Activated naive CD4-positive, alpha-beta T cell treated with anti-CD3 and anti-CD28 coated beads, Interleukin-2, amount 50 U/mL, for 72 hours (primary cell): ENCODE measurements at regions not wholly inside any gene's neighbourhood (a gene's known extent, or its start where the extent isn't known, plus 50 kb on each side); places are given as distances from the start of the nearest gene placed in this dataset.

Experiments used
- ATAC-seq, 2 donors: fragments of 150-1000 bp; cut with Tn5 transposase; 2 replicates each; pipeline ENCODE4 v1.10.0; 2021; ENCODE audit warnings: mild to moderate bottlenecking in 2 of 2, moderate library complexity in 2 of 2
- DNase-seq, 2 donors: peaks; one replicate each; pipeline ENCODE4 v3.0.0; 2021 to 2022; ENCODE audit warnings: low spot score in 2 of 2
- H3K27ac Mint-ChIP-seq, 2 donors: one replicate each; pipeline ENCODE4 v1.8.0; 2022; ENCODE audit warnings: mild to moderate bottlenecking in 2 of 2, mixed read lengths in 2 of 2
- H3K36me3 Mint-ChIP-seq, 2 donors: one replicate each; pipeline ENCODE4 v1.8.0; 2022; ENCODE audit warnings: mixed read lengths in 2 of 2
- H3K9me3 Mint-ChIP-seq, 2 donors: one replicate each; pipeline ENCODE4 v1.8.0; 2022; ENCODE audit warnings: mixed read lengths in 2 of 2

GRCh38 chr2:217218269-217219163 is 358.7 kb upstream of the TNP1 start:
- DNase-seq (no peak), ATAC-seq (no peak)
- H3K36me3 Mint-ChIP-seq = peaks cover 0 to 1% of the 10 kb centered on the region in 2 donors
- H3K27ac Mint-ChIP-seq = no peak overlapping the region
- H3K9me3 Mint-ChIP-seq = peaks cover under 1 to 4% of the 10 kb centered on the region in 2 donors

- DNase-seq (no peak), ATAC-seq (no peak)
- no peak overlapping the region for H3K27ac Mint-ChIP-seq
- H3K36me3 Mint-ChIP-seq = no peaks in the 10 kb centered on the region
- H3K9me3 Mint-ChIP-seq = peaks cover 0 to 4% of the 10 kb centered on the region in 2 donors
Measured at GRCh38 chr2:217216982-217217381, 357.1 kb upstream of the TNP1 start.

GRCh38 chr2:217216316-217216715 is 356.5 kb upstream of the TNP1 start:
- Mint-ChIP-seq H3K9me3 (peaks cover 0 to 4% of the 10 kb centered on the region in 2 donors), H3K27ac (no peak overlapping the region), H3K36me3 (no peaks in the 10 kb centered on the region)
- DNase-seq = no peak
- ATAC-seq = no peak

GRCh38 chr2:217215877-217216276 is 356.0 kb upstream of the TNP1 start:
- peaks cover 0 to 4% of the 10 kb centered on the region in 2 donors for H3K9me3 Mint-ChIP-seq
- DNase-seq (no peak), ATAC-seq (no peak)
- H3K27ac Mint-ChIP-seq = no peak overlapping the region
- no peaks in the 10 kb centered on the region for H3K36me3 Mint-ChIP-seq

- DNase-seq (no peak), ATAC-seq (no peak)
- Mint-ChIP-seq H3K9me3 (no peaks in the 10 kb centered on the region), H3K27ac (no peak overlapping the region), H3K36me3 (peaks cover 0 to 4% of the 10 kb centered on the region in 2 donors)
Measured at GRCh38 chr2:217208867-217209266, 349.0 kb upstream of the TNP1 start.

GRCh38 chr2:217207699-217208010 is 347.8 kb upstream of the TNP1 start:
- peaks cover 0 to 12% of the 10 kb centered on the region in 2 donors for H3K36me3 Mint-ChIP-seq
- peaks cover 5 to 9% of the 10 kb centered on the region in 2 donors for H3K9me3 Mint-ChIP-seq
- ATAC-seq = no peak

GRCh38 chr2:217206907-217207698 is 347.2 kb upstream of the TNP1 start:
- Mint-ChIP-seq H3K9me3 (peaks cover 5 to 9% of the 10 kb centered on the region in 2 donors), H3K36me3 (peaks cover 0 to 12% of the 10 kb centered on the region in 2 donors), H3K27ac (no peak overlapping the region)
- no peak for ATAC-seq
- no peak for DNase-seq

More at GRCh38 chr2:217207699-217208010, 347.8 kb upstream of the TNP1 start:
- no peak for DNase-seq
- H3K27ac Mint-ChIP-seq = no peak overlapping the region

GRCh38 chr2:217206016-217206725 is 346.3 kb upstream of the TNP1 start:
- peaks cover 0 to 12% of the 10 kb centered on the region in 2 donors for H3K36me3 Mint-ChIP-seq
- H3K9me3 Mint-ChIP-seq = peaks cover 5 to 9% of the 10 kb centered on the region in 2 donors
- DNase-seq (no peak), ATAC-seq (no peak)
- H3K27ac Mint-ChIP-seq = no peak overlapping the region

- DNase-seq (no peak), ATAC-seq (no peak)
- Mint-ChIP-seq H3K36me3 (peaks cover 0 to 12% of the 10 kb centered on the region in 2 donors), H3K9me3 (peaks cover 5 to 9% of the 10 kb centered on the region in 2 donors), H3K27ac (no peak overlapping the region)
Measured at GRCh38 chr2:217204358-217204757, 344.5 kb upstream of the TNP1 start.

GRCh38 chr2:217203086-217203485 is 343.2 kb upstream of the TNP1 start:
- Mint-ChIP-seq H3K36me3 (peaks cover 0 to 12% of the 10 kb centered on the region in 2 donors), H3K9me3 (peaks cover 5 to 9% of the 10 kb centered on the region in 2 donors), H3K27ac (no peak overlapping the region)
- no peak for DNase-seq
- ATAC-seq = no peak

GRCh38 chr2:217199255-217199630 is 339.4 kb upstream of the TNP1 start:
- DNase-seq (no peak), ATAC-seq (no peak)
- Mint-ChIP-seq H3K36me3 (peaks cover 9 to 12% of the 10 kb centered on the region in 2 donors), H3K27ac (no peak overlapping the region), H3K9me3 (peaks cover 14% of the 10 kb centered on the region in 2 donors)

- H3K9me3 Mint-ChIP-seq = peaks cover 4 to 15% of the 10 kb centered on the region in 2 donors
- DNase-seq (no peak), ATAC-seq (no peak)
- H3K36me3 Mint-ChIP-seq = peaks cover 0 to 9% of the 10 kb centered on the region in 2 donors
- H3K27ac Mint-ChIP-seq = no peak overlapping the region
Measured at GRCh38 chr2:217195658-217196446, 336.0 kb upstream of the TNP1 start.

GRCh38 chr2:217195016-217195415 is 335.2 kb upstream of the TNP1 start:
- H3K27ac Mint-ChIP-seq = no peak overlapping the region
- peaks cover 0 to 9% of the 10 kb centered on the region in 2 donors for H3K36me3 Mint-ChIP-seq
- ATAC-seq = no peak
- no peak for DNase-seq
- H3K9me3 Mint-ChIP-seq = peaks cover 4 to 15% of the 10 kb centered on the region in 2 donors

- no peak for DNase-seq
- Mint-ChIP-seq H3K27ac (no peak overlapping the region), H3K9me3 (peaks cover 4 to 15% of the 10 kb centered on the region in 2 donors), H3K36me3 (peaks cover 0 to 9% of the 10 kb centered on the region in 2 donors)
- ATAC-seq = no peak
Measured at GRCh38 chr2:217193431-217194340, 333.8 kb upstream of the TNP1 start.

- Mint-ChIP-seq H3K36me3 (peaks cover 0 to 6% of the 10 kb centered on the region in 2 donors), H3K27ac (no peak overlapping the region), H3K9me3 (peaks cover 4 to 12% of the 10 kb centered on the region in 2 donors)
- DNase-seq = no peak
- no peak for ATAC-seq
Measured at GRCh38 chr2:217192366-217192765, 332.5 kb upstream of the TNP1 start.
